HG03565 (cell line): ENCODE measurements at regions not wholly inside any gene's neighbourhood (a gene's known extent, or its start where the extent isn't known, plus 50 kb on each side); places are given as distances from the start of the nearest gene placed in this dataset.

ENCODE experiments used
- ATAC-seq: cut with Tn5 transposase; IDR thresholded peaks from one replicate; pipeline ENCODE4 v1.9.1; 2021; ENCODE audit warnings: mild to moderate bottlenecking, moderate library complexity; ENCODE audit not compliant: unreplicated experiment

- no peak for ATAC-seq
Observed at GRCh38 chr5:5584236-5584745, 161.8 kb downstream of the ICE1 start.

GRCh38 chr5:5583832-5584231, 161.4 kb downstream of the ICE1 start:
- ATAC-seq = no peak

GRCh38 chr5:5583023-5583765, 160.7 kb downstream of the ICE1 start:
- ATAC-seq = no peak

- no peak for ATAC-seq
Observed at GRCh38 chr5:5581080-5581479, 158.6 kb downstream of the ICE1 start.

- ATAC-seq = no peak
Observed at GRCh38 chr5:5576744-5577143, 154.3 kb downstream of the ICE1 start.

- no peak for ATAC-seq
Observed at GRCh38 chr5:5575461-5575860, 153.0 kb downstream of the ICE1 start.

GRCh38 chr5:5573798-5574380, 151.4 kb downstream of the ICE1 start:
- ATAC-seq = no peak

GRCh38 chr5:5572976-5573797, 150.7 kb downstream of the ICE1 start:
- no peak for ATAC-seq

GRCh38 chr5:5572010-5572865, 149.8 kb downstream of the ICE1 start:
- no peak for ATAC-seq

- ATAC-seq = no peak
Observed at GRCh38 chr5:5570646-5571045, 148.2 kb downstream of the ICE1 start.

GRCh38 chr5:5564898-5565297, 142.4 kb downstream of the ICE1 start:
- ATAC-seq = no peak

GRCh38 chr5:5560016-5560415, 137.5 kb downstream of the ICE1 start:
- no peak for ATAC-seq

GRCh38 chr5:5558638-5559527, 136.4 kb downstream of the ICE1 start:
- no peak for ATAC-seq

GRCh38 chr5:5558102-5558501, 135.6 kb downstream of the ICE1 start:
- no peak for ATAC-seq

GRCh38 chr5:5551499-5551898, 129.0 kb downstream of the ICE1 start:
- ATAC-seq = no peak

GRCh38 chr5:5546408-5546807, 123.9 kb downstream of the ICE1 start:
- no peak for ATAC-seq

GRCh38 chr5:5544094-5544663, 121.7 kb downstream of the ICE1 start:
- ATAC-seq = no peak

- no peak for ATAC-seq
Observed at GRCh38 chr5:5542654-5543053, 120.2 kb downstream of the ICE1 start.

- no peak for ATAC-seq
Observed at GRCh38 chr5:5540065-5540464, 117.6 kb downstream of the ICE1 start.
